Hematopoietic multipotent progenitor cell treated with erythropoietin and hydrocortisone succinate and interleukin-3 and kit ligand, for 4 days (in vitro differentiated cells): ENCODE measurements at regions not wholly inside any gene's neighbourhood (a gene's known extent, or its start where the extent isn't known, plus 50 kb on each side); places are given as distances from the start of the nearest gene placed in this dataset.
A peak's percentile ranks its signal among the peaks of the same experiment; 100 is the strongest.
"Not testable (repeated sequence)": the region's sequence is repeated elsewhere in the genome, so short reads cannot be mapped to it uniquely, and the experiment has no call there.

Experiments
- DNase-seq: peaks from one replicate; pipeline ENCODE4 v3.0.0-alpha.2; 2015

- DNase-seq: no peak
Measured at GRCh38 chr18:63071701-63072141, 247.8 kb downstream of the BCL2 start.

- peak; percentile 22 for DNase-seq
Measured at GRCh38 chr18:63070767-63071502, 248.6 kb downstream of the BCL2 start.

DNA sequence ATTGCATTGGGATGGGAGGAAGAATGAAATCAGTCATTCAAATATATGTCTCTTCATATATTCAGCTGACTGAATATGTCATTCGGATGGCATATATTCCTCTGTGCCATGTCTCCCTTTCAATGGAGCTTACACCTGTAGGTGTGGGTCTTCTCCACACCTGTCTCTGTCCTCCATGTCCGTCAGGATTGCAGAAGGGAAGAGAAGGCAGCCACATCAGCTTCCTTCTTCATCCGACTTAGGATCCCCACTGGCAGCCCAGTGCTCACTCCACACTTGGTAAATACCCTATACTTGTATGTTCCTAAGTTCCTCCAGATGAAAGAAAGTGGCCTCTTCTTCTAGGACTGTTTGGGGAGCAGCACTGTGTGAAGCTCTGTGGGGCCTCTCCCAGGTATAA lies 250.1 kb downstream of the BCL2 start:
- DNase-seq: no peak

DNA sequence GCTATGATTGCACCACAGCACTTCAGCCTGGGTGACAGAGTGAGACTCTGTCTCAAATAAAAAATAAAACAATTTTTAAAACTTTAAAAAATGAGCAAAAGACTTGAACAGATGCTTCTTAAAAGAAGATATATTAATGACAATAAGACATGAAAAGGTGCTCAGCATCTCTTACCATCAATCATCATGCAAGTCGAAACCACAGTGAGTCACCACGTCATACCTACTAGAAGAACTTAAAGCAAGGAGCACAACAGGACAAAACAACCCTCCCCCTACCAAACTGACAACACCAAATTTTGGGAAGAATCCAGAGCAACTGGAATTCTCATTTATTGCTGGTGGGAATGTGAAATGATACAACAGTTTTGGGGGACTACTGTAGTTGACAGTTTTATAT lies 251.6 kb downstream of the BCL2 start:
- no peak for DNase-seq

DNA sequence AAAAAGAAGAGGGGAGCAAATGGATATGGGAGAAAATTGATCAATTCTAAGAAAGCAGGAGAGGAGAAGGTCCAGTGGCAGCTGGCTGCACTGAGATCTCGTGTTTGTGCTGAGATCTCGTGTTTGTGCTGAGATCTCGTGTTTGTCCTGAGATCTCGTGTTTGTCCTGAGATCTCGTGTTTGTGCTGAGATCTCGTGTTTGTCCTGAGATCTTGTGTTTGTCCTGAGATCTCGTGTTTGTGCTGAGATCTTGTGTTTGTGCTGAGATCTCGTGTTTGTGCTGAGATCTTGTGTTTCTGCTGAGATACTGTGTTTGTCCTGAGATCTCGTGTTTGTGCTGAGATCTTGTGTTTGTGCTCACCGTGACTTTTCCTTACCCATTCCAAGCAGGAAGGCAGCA lies 254.4 kb downstream of the BCL2 start:
- DNase-seq: no peak

- DNase-seq: no peak
Measured at GRCh38 chr18:63063171-63063570, 256.4 kb downstream of the BCL2 start.

- no peak for DNase-seq
Measured at GRCh38 chr18:63062246-63062645, 257.3 kb downstream of the BCL2 start.

DNA sequence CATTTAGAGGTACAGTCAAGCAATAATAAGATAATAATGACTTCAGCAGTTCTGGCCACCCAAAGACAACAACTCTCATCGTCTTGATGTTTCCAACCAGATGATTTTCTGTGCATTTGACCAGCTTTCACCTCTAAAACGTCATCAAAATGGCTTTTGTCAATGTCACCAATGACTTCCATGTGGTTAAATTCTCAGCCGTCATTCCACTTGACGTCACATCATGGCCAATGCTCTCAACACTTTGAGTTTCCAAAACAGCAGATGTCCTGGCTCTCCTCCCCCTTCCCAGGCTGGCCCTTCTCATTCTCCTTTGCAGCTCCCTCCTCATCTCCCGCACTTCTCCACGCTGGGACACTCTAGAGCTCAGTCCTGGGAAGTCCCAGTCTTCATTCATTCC lies 258.3 kb downstream of the BCL2 start:
- no peak for DNase-seq

DNA sequence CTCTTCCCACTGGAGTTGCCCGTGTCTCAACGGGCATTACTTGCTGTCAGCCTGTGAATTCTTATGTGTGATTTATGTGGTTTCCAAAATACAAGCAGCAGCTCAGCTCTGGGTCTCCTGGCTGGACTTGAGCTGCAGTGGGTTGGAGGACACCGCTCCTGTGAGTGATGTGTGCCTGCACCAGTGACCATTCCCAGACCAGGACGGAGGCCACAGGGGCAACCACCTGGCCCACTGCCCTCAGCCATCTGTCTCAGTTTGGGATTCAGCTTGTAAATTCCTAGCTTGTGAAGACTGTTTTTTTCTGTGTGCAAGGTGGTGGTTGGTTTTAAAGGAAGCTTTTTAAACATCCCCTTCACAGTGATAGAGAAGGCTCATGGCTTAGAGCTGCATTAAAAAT lies 261.0 kb downstream of the BCL2 start:
- DNase-seq: no peak

DNA sequence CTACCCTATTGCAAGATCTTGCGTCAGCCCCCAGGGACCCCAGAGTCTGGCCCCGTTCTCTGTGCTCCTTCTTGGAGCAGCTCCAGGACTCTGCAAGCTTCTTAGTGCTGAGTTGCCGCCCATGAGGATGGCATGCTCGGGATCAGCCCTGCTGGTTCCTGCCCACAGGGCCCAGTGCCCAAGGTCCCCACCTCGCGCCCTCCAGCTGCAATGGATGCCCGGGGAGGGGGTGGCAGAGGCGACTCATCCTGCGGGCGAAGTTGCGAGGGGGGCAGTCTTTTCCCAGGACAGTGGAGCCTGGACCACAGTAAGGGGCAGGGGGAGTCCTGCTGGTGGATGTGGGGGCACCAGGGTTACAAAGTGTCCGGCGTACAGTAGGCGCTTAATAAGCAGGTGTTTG lies 261.9 kb downstream of the BCL2 start:
- DNase-seq: no peak

DNA sequence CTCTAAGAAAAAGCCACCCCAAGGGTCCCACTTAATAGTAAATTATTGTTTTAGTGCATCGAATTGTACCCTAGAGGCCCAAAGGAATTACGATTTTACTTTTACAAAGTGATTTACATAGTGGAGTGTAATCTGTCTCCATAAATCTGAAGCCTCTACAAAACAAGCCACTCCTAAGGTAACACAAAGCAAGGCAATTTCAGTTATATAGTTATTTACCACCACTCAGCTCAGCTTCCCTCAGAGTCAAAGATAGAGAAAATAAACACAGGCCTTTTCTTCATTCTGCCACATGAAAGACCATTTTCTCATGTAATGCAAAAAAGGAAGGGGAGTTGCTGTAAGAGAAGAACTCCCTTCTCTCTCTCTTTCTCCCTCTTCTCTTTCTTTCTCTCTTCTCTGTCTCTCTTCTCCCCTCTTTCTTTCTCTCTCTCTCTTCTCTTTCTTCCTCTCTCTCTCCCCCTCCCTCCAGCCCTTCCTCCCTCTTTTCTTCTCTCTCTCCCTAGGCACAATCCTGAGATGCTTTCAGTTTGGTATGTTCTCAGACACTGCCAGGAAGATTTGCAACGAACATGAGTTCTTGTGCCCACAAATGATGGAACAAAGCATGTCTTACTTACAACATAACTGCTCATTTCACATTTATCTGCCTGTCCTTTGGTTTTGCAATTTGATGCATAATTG lies 264.5 kb downstream of the BCL2 start:
- DNase-seq: no peak

DNA sequence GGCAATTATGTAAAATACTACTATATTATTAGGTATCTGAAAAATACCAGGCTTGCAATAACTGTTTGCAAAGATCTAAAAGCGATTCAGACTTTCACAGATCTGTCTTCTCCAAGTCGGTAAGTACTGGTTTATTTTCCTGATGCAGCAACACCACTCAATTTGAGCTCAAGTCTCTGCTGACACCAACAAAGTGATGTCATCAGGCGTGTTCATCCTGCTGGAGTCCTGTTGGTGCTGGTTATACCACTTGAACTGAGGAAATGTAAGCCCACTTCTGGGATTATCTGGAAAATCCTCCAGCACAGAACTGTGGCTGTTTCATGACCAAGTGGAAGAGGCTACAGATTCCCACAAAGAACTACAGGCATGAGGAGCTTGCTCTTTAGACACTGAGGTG lies 267.6 kb downstream of the BCL2 start:
- no peak for DNase-seq

DNA sequence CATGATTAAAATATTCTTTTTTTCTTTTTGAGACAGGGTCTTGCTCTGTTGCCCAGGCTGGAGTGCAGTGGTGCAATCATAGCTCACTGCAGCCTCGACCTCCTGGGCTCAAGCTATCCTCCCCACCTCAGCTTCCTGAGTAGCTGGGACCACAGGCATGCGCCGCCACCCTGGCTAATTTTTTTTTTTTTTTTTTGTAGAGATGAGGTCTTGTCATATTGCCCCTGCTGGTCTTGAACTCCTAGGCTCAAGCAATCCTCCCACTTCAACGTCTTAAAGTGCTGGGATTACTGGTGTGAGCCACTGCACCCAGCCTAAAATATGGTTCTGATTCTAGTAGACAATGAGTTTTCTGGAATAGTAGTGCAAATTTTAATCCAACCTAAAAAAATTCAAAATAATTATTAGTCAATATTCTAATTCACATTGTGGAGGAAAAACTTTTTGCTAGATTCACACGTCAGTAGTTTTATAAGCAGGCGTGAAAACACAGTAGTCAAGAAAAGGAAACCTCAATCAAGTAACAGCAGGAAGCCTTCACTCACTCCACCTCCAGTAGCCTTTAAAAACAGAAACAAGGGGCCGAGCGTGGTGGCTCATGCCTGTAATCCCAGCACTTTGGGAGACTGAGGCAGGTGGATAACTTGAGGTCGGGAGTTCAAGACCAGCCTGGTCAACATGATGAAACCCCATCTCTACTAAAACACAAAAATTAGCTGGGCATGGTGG lies 268.7 kb downstream of the BCL2 start:
- not testable (repeated sequence) for DNase-seq

DNA sequence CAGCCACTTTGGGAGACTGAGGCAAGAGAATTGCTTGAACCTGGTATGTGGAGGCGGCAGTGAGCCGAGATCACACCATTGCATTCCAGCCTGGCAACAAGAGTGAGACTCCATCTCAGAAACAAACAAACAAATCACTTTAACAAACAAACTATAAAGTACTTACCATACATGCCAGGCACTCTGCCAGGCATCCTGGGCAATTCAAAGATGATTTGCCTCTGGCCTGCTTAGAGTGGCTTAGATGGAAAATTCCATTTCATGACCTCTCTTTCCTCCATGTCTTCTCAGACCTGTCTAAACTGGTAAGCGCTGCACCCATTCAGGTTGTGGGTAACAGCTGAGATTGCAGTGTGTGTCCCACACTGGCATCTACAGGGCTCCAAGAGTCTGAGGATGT lies 273.2 kb downstream of the BCL2 start:
- DNase-seq: no peak

GRCh38 chr18:63043516-63043915 lies 276.1 kb downstream of the BCL2 start:
- no peak for DNase-seq

DNA sequence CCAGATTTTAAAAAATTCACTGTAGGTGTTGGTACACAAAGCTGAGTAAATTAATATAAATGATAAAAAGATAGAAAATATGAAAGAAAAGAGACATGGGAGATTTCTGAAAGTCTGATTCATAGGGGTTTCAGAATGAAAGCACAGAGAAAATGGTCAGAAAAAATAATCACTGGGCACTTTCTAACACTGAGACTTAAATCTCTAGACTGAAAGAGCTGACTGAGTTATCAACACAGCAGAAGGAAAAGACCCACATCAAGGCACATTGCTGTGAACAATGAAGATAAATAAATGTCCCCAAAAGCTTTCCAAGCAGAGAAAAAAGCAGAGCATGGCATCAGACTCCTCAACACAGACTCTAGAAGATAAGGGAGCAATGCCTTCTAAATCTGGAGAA lies 277.2 kb downstream of the BCL2 start:
- DNase-seq: no peak

DNA sequence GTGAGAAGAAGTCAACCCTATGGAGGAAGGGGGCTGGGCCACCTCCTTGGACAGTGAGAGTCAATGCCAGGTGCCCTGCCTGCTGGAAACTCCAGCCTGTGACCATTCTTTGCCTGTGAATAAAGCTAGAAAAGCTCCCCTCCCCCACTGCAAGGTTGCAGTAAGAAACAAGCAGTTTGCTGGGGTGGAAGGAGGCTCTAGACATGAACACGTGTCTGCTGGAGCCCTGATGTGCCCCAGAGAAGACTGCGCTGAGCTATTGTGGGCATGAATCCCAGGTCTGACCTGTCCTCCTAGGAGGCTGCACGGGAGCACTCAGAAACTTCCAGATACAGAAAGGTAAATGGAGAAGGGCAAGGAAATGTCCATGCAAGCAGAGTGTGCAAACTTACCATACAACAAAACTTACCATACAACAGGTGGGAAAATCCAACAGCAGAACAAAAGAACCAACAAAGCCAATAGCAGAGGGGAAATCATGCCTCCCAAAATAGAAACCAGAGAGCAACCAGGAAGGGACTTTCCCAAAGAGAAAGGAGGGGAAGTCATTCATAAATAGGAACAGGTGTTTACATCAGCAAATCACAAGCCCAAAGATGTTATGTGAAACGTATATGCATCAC lies 278.7 kb downstream of the BCL2 start:
- no peak for DNase-seq

DNA sequence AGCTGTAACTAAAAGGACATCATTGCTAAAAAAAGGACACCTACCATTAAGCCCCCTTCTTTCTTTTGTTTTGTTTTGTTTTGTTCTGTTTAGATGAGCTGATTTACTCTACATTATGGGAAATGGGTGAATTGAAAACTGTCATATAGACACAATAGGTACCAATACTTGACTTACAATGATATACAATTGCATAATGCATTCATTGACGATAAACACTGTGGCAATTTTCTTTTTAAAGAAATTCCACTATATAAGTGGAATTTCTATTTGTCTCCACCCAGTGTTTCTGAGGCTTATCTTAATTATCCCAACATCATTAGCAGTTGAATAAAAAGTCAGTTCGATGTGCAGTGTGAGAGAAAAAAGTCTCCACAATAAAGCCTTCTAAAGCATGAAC lies 282.1 kb downstream of the BCL2 start:
- DNase-seq: no peak

DNA sequence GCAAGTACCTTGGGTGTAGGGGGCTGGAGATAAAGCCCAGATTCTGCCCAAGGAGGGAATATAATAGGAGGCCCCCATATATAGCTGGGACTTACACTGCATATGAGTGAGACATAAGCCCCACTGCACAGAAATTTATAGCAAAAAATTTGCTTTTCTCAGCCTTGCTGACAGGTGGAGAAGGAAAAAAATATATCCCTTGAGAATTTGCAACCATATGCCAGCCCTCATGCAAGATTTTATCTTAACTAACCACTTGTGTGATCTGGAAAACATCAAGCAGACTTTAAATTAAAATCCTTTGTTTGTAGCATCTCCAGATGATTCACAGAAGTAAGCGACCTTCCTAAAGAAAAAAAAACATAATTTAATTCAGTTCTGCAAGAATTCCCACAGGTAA lies 288.2 kb downstream of the BCL2 start:
- DNase-seq: no peak
